Mesodermal cell (in vitro differentiated cells): ENCODE measurements at regions not wholly inside any gene's neighbourhood (a gene's known extent, or its start where the extent isn't known, plus 50 kb on each side); places are given as distances from the start of the nearest gene placed in this dataset.
A peak's percentile ranks its signal among the peaks of the same experiment; 100 is the strongest.
"Not testable (repeated sequence)": the region's sequence is repeated elsewhere in the genome, so short reads cannot be mapped to it uniquely, and the experiment has no call there.

Experiments
- H3K27ac ChIP-seq: 2 replicates; pipeline ENCODE4 v1.7.0; 2013; ENCODE audit warnings: mild to moderate bottlenecking, low read depth, low read length, moderate library complexity; ENCODE audit not compliant: severe bottlenecking
- H3K36me3 ChIP-seq: 2 replicates; pipeline ENCODE4 v1.7.1; 2013; ENCODE audit warnings: mild to moderate bottlenecking, low read length, moderate library complexity; ENCODE audit not compliant: control insufficient read depth, insufficient read depth
- H3K4me1 ChIP-seq: one replicate; pipeline ENCODE4 v1.7.1; 2013; ENCODE audit warnings: mild to moderate bottlenecking, low read length; ENCODE audit not compliant: insufficient read depth, control insufficient read depth, poor library complexity, severe bottlenecking
- H3K4me3 ChIP-seq: 2 replicates; pipeline ENCODE4 v1.7.0; 2013; ENCODE audit warnings: low read length, control low read depth, mild to moderate bottlenecking; ENCODE audit not compliant: insufficient read depth, poor library complexity, severe bottlenecking; ENCODE audit errors: extremely low read depth
- H3K9me3 ChIP-seq: 2 replicates; pipeline ENCODE4 v1.7.1; 2013; ENCODE audit warnings: mild to moderate bottlenecking, low read length, moderate library complexity; ENCODE audit not compliant: control insufficient read depth
- WGBS, 2 experiments: methylation state at CpG; one replicate each; pipeline ENCODE4 v1.1.5; 2013; ENCODE audit warnings: missing lambda C conversion rate in 2 of 2; ENCODE audit not compliant: insufficient coverage in 2 of 2; 5-methylcytosine and 5-hydroxymethylcytosine counted together

DNA sequence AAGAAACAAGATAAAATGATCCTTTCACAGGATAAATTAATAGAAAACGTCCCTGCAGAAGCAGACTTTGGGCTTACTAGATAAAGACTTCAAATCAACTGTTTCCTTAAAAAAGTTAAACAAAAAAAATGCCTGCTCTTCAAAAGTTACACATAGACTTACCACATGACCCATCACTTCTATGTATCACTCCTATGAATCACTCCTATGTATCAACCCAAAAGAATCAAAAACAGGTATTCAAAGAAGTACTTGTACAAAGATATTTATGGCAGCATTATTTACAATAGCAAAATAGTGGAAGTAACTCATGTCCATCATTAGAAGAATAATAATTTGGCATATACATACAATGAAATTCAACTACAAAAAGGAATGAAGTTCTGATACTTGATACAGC, 56.3 kb upstream of the PRDM9 start:
- no peaks in the 10 kb centered on the region for H3K4me1 ChIP-seq
- WGBS, 2 experiments = 83% methylated on average over 1 of the region's 1 CpG
- peak overlapping the region; percentile 4 for H3K27ac ChIP-seq
- H3K4me3 ChIP-seq = no peak overlapping the region
- no peaks in the 10 kb centered on the region for H3K9me3 ChIP-seq
- H3K36me3 ChIP-seq = no peaks in the 10 kb centered on the region

DNA sequence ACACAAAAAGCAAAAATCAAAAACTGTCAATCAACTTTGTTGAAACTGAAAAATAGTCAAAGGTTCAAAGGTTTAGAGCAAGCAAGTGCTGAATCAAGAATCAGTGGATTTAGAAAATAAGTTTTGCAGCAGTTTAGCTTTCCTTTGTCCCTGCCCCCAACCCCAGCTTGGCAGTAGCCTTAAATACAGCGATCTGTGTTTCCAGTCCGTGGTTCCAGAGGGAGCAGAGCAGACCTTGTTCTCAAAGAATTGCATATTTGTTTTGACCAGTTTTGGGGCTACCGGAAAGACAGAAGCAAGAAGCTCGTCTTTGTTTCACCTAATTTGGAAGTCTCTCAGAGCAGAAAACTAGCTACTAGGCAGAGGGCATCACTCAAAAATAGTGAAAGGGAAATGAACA, 57.2 kb upstream of the PRDM9 start:
- Histone ChIP-seq H3K4me1 (no peaks in the 10 kb centered on the region), H3K36me3 (no peaks in the 10 kb centered on the region), H3K9me3 (no peaks in the 10 kb centered on the region), H3K4me3 (no peak overlapping the region), H3K27ac (peak overlapping the region; percentile 4)
- WGBS, 2 experiments = 67 to 78% methylated on average over 4 of the region's 4 CpGs

DNA sequence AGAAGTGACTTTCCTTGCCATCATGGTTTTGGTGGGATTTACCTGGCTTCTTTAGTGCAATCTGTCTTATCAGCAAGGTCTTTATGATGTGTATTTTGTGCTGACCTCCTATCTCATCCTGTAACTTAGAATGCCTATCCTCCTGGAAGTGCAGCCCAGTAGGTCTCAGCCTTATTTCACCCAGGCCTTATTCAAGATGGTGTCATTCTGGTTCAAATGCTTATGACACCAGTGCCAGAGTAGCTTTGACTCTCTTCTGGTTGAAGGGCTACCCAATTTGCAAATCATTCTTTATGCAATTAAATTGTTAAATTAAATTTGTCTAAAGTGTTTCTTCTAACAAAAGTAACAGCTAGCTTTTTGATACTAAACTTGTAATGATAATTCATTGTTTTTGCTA, 58.8 kb upstream of the PRDM9 start:
- Histone ChIP-seq H3K4me3 (no peak overlapping the region), H3K36me3 (no peaks in the 10 kb centered on the region), H3K9me3 (no peaks in the 10 kb centered on the region), H3K27ac (no peak overlapping the region), H3K4me1 (no peaks in the 10 kb centered on the region)

DNA sequence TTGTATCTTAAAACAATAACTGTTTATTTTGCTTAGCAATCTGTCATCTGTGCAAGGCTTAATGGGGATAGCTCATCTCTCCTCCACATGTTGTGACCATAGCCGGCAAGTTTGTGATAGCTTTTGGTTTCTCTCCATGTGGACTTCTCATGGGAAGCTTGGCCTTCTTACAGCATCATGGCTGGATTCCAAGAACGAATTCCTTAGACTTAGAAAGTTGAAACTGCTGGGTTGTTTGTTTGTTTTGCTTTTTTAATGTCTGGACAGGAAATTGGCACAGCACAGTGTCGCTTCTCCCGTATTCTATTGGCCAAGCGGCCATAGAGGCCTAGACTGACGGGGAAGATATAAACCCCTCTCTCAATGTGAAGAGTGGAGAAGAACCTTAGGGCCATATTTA, 61.0 kb upstream of the PRDM9 start:
- no peak overlapping the region for H3K4me3 ChIP-seq
- no peaks in the 10 kb centered on the region for H3K4me1 ChIP-seq
- H3K9me3 ChIP-seq = no peaks in the 10 kb centered on the region
- WGBS, 2 experiments = 67 to 80% methylated on average over 1 to 4 of the region's 6 CpGs
- no peak overlapping the region for H3K27ac ChIP-seq
- H3K36me3 ChIP-seq = no peaks in the 10 kb centered on the region

DNA sequence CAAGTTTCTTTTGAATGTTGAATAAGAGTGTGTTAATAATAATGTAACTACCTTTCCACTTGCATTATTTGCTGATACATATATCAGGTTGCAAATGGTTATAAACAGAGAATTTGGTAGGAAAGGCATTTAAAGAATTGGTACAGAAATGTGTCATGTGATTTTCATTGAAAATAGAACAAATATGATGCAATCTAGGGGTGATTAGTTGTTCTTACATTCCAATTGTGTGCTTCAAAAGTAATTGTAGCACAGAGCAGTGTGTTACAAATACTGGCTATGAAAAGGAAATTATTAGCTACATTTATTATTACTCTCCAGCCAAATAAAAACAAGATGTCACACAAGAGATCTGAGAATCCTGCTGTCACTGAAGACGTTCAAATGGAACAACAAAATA, 61.8 kb upstream of the PRDM9 start:
- Histone ChIP-seq H3K27ac (no peak overlapping the region), H3K36me3 (no peaks in the 10 kb centered on the region), H3K4me1 (no peaks in the 10 kb centered on the region), H3K9me3 (no peaks in the 10 kb centered on the region), H3K4me3 (no peak overlapping the region)
- 100% methylated on average over 1 of the region's 1 CpG; no CpG with 5 or more reads in 1 of the 2 experiments for WGBS, 2 experiments

DNA sequence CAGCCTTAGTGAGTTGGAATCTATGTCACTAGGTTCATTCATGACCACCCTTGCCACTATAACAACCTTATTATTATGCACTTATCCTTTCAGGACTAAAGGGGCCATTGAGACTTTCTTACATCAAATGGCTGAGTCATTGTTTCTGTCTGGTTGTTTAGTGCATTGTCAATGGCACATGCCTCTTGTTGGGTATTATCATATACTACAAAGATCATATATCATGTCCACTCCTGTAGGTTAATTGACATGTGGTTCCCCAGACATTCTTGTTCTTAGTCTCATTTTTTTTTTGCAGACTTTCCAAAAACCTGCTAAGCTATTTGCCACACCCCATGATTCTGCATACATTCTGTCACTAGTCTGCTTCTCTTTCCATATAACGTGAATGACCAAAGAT, 66.7 kb upstream of the PRDM9 start:
- WGBS, 2 experiments = 82 to 92% methylated on average over 1 of the region's 1 CpG
- Histone ChIP-seq H3K36me3 (no peaks in the 10 kb centered on the region), H3K4me3 (no peak overlapping the region), H3K27ac (no peak overlapping the region), H3K4me1 (no peaks in the 10 kb centered on the region), H3K9me3 (no peaks in the 10 kb centered on the region)

DNA sequence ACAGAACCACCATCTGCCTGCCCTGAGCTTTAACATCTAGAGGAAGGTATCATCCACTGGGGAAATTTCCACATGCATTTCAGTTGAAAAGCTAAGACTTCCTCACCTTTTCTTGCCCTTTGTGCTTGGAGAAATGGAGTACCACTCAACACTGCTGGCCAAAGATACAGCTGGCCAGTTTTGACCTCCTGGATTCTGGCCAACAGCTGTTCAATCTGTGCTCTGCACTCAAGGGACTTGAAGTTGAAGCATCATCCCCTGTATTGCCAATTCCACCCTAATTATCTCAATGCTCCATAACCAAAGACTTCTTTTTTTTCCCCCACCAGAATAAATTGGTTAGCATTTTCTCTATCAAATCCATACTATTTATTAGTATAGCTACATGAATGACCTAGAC, 70.4 kb upstream of the PRDM9 start:
- Histone ChIP-seq H3K9me3 (no peaks in the 10 kb centered on the region), H3K4me3 (no peak overlapping the region), H3K27ac (no peak overlapping the region), H3K36me3 (no peaks in the 10 kb centered on the region), H3K4me1 (no peaks in the 10 kb centered on the region)

DNA sequence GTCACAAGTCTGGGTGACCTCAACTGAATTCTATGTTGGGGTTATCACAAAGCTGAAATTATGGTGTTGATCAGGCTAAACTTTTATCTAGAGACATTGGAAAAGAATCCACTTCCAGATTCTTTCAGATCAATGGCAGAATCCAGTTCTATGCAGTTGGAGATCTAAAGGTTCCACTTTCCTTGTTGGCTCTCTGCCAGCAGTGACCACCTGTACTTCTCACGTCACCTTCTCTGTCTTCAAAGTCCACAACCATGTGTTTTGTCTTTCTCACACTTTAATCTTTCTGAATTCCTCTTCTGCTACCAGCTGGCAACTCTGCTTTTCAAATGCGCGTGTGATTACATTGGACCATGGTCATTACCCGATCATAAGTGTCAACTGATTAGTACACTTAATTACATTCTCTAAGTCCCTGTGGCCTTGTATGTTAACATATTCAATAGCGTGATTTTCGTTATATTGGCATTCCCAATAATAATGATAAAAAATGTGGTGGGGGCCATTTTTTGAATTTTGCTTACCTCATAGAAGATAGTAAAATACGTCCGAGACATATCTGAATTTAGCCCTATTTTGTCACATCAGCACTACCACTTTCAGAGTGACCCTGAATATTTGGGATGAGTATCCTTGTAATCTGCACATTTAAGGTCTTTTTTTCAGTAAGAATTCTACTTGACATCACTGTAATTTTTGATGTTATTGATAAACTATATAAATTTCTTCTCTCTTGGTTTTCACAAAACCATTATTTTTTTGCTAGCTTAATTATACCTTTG, 73.7 kb upstream of the PRDM9 start:
- H3K36me3 ChIP-seq = no peaks in the 10 kb centered on the region
- no peaks in the 10 kb centered on the region for H3K9me3 ChIP-seq
- no peaks in the 10 kb centered on the region for H3K4me1 ChIP-seq
- no peak overlapping the region for H3K27ac ChIP-seq
- 86 to 100% methylated on average over 3 of the region's 8 CpGs for WGBS, 2 experiments
- H3K4me3 ChIP-seq = no peak overlapping the region

DNA sequence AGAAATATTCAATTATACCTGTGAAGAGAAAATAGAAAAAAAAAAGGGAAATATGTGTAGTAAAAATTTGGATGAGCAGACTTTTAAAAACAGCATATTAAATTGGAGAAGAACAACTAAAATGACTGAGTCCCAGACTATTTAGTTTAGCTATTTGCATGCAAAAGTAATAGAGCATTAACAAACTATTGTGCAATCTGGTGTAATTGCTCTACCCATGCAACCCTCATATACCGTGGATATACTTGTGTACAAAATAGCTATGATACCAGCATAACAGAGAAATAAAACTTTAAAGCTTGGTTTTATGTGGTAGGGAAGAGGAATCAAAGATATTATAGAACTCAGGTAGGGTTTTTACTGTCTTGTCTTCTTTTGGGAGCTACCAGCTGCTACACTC, 78.7 kb upstream of the PRDM9 start:
- no CpG with 5 or more reads among the region's 1 CpG for WGBS, 2 experiments
- H3K4me1 ChIP-seq = no peaks in the 10 kb centered on the region
- no peak overlapping the region for H3K4me3 ChIP-seq
- no peak overlapping the region for H3K27ac ChIP-seq
- no peaks in the 10 kb centered on the region for H3K9me3 ChIP-seq
- no peaks in the 10 kb centered on the region for H3K36me3 ChIP-seq

DNA sequence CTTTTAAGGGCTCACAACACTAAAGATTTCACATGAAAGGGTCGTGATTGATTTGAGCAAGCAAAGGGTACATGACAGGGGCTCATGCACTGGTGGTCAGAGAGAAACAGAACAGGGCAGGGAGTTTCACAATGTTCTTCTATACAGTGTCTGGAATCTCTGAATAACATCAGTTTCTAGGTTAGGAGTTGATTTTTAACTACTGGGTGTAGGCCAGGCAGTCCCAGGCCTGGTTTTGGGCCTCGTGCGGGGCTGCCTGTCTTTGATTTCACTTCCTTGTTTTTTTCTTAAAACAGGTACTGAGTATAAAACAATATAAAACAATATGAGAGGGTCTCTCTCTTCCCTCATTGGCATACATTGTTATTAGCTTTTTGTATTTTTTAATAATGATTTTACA, 87.2 kb upstream of the PRDM9 start:
- 100% methylated on average over 1 of the region's 3 CpGs; no CpG with 5 or more reads in 1 of the 2 experiments for WGBS, 2 experiments
- H3K36me3 ChIP-seq, H3K4me3 ChIP-seq, H3K4me1 ChIP-seq, H3K9me3 ChIP-seq, H3K27ac ChIP-seq: not testable (repeated sequence)

DNA sequence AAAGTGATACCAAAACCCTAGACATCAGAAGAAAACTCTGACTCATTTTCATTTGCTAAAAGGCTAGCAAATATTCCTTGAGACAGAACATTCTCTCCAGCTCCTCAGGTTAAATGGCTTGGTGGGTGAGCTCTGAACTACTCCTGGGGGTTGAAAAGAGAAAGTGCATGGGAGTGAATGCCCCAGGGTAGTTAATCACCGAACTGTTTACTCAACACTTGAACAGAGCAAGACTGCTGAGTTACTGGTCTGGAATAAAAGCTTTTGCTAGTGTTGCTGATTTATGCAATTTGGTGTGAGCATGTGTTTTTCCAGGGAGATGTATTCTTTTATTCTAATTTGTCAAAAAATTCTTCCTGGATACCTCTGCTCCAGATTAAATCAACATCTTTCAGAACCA, 88.3 kb upstream of the PRDM9 start:
- H3K4me1 ChIP-seq = no peaks in the 10 kb centered on the region
- no peaks in the 10 kb centered on the region for H3K36me3 ChIP-seq
- 60% methylated on average over 1 of the region's 1 CpG; no CpG with 5 or more reads in 1 of the 2 experiments for WGBS, 2 experiments
- no peaks in the 10 kb centered on the region for H3K9me3 ChIP-seq
- no peak overlapping the region for H3K27ac ChIP-seq
- H3K4me3 ChIP-seq = no peak overlapping the region
